Amygdala (tissue), 56 donors: ENCODE measurements at regions not wholly inside any gene's neighbourhood (a gene's known extent, or its start where the extent isn't known, plus 50 kb on each side); places are given as distances from the start of the nearest gene placed in this dataset.

Source experiments
- DNase-seq, 56 donors: peaks; one replicate each; lab custom pipeline; 2025; lab: John Stamatoyannopoulos, UW

GRCh38 chr6:24019393-24019792, 106.6 kb upstream of the NRSN1 start:
- no peak for DNase-seq

- DNase-seq: no peak
Observed at GRCh38 chr6:24019830-24020229, 106.2 kb upstream of the NRSN1 start.

GRCh38 chr6:24026050-24026449, 100.0 kb upstream of the NRSN1 start:
- DNase-seq: no peak

GRCh38 chr6:24031496-24031895, 94.5 kb upstream of the NRSN1 start:
- DNase-seq: no peak

- DNase-seq: no peak
Observed at GRCh38 chr6:24032896-24033688, 92.9 kb upstream of the NRSN1 start.

GRCh38 chr6:24043848-24044247, 82.2 kb upstream of the NRSN1 start:
- no peak for DNase-seq

- DNase-seq: no peak
Observed at GRCh38 chr6:24051942-24052589, 73.9 kb upstream of the NRSN1 start.

- DNase-seq: peak in 2 of 56 donors; percentile 20 to 54
Observed at GRCh38 chr6:24052590-24052961, 73.4 kb upstream of the NRSN1 start.

GRCh38 chr6:24053057-24053456, 73.0 kb upstream of the NRSN1 start:
- peak in 6 of 56 donors; percentile 3 to 25 (median 12) for DNase-seq

GRCh38 chr6:24054388-24054787, 71.6 kb upstream of the NRSN1 start:
- DNase-seq: no peak

GRCh38 chr6:24056567-24056966, 69.4 kb upstream of the NRSN1 start:
- no peak for DNase-seq

GRCh38 chr6:24057030-24057429, 69.0 kb upstream of the NRSN1 start:
- DNase-seq: no peak

GRCh38 chr6:24060982-24061754, 64.8 kb upstream of the NRSN1 start:
- DNase-seq: no peak

GRCh38 chr6:24064106-24064505, 61.9 kb upstream of the NRSN1 start:
- DNase-seq: peak in 5 of 56 donors; percentile 3 to 19 (median 5)

- no peak for DNase-seq
Observed at GRCh38 chr6:24064832-24065231, 61.2 kb upstream of the NRSN1 start.

- DNase-seq: no peak
Observed at GRCh38 chr6:24069526-24069925, 56.5 kb upstream of the NRSN1 start.

- no peak for DNase-seq
Observed at GRCh38 chr6:24072038-24072746, 53.8 kb upstream of the NRSN1 start.

GRCh38 chr6:24076011-24076410, 50.0 kb upstream of the NRSN1 start:
- no peak for DNase-seq
